Skeletal muscle cell (primary cell): ENCODE measurements at regions not wholly inside any gene's neighbourhood (a gene's known extent, or its start where the extent isn't known, plus 50 kb on each side); places are given as distances from the start of the nearest gene placed in this dataset.

ENCODE experiments used
- DNase-seq: peaks from one replicate; pipeline ENCODE4 v3.0.0-alpha.2; 2010; ENCODE audit warnings: low read depth
- H3K4me3 ChIP-seq: 2 replicates; pipeline ENCODE4 v1.5.1; 2011; ENCODE audit warnings: low read depth, mild to moderate bottlenecking, control low read depth, low read length, moderate library complexity

- DNase-seq = no peak
- H3K4me3 ChIP-seq = no peak overlapping the region
These were observed 1363.9 kb downstream of the MAT2B start for GRCh38 chr5:164869325-164869724.

GRCh38 chr5:164876793-164877192, 1371.4 kb downstream of the MAT2B start:
- DNase-seq = no peak
- H3K4me3 ChIP-seq = no peak overlapping the region

DNA sequence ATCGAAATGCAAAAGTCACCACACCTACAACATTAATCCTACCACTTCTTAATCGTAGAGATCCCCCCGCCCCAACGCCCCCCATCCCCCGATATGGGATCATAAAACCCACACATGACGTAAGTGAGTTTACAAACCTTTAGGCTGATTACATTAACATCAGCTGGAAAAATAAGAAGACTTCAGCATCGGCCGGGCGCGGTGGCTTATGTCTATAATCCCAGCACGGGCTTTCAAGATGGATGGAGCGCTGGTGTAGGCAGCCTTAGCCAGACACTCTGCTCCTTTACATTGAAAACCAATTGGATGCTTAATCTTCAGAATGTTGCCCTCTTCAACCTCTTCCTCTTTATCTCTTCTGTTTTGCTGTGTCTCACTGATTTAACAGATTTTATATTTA, 1376.0 kb downstream of the MAT2B start:
- DNase-seq = no peak
- no peak overlapping the region for H3K4me3 ChIP-seq

DNA sequence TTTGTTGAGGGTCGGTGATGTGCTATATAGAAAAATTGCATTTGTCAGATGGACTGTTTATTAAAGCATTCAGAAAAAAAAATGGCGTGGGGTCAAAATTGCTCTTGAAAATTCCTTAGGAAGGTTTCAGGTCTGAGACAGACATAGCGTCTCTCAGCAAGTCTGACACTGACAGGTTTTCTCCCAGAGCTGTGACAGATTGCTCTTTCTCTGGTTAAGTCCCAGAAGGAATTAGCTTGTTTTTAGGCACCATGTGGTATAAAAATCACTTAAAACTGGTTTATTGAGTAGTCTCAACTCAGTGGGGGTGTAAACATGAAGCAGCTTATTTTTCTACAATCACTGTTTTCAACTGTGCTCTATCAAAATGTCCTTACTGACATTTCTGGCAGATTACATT, 1379.8 kb downstream of the MAT2B start:
- no peak for DNase-seq
- no peak overlapping the region for H3K4me3 ChIP-seq

GRCh38 chr5:164893071-164893470, 1387.7 kb downstream of the MAT2B start:
- H3K4me3 ChIP-seq = no peak overlapping the region
- no peak for DNase-seq

- DNase-seq = no peak
- H3K4me3 ChIP-seq = no peak overlapping the region
These were observed 1393.3 kb downstream of the MAT2B start for GRCh38 chr5:164898705-164899104.

GRCh38 chr5:164909673-164910072, 1404.3 kb downstream of the MAT2B start:
- DNase-seq = no peak
- no peak overlapping the region for H3K4me3 ChIP-seq

DNA sequence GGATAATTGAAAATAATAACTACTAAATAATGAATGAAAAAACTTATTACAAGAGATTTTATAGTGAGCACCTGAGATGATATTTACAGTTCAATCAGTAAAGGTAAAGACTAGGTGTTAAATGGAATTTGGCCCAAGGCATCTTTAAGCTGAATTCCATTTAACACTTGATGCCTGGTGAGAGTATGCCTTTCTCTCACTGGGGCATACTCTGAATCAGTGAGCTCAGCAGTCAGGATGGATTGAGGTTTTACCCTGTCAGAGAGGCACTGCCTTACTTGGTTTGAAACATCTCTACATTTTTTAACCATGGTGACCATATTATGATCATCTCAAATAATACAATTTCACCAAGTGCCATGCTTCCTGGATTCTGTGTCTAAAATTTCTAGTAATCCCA, 1416.3 kb downstream of the MAT2B start:
- H3K4me3 ChIP-seq = no peak overlapping the region
- DNase-seq = no peak

GRCh38 chr5:164934039-164934438, 1428.6 kb downstream of the MAT2B start:
- DNase-seq = no peak
- no peak overlapping the region for H3K4me3 ChIP-seq

- H3K4me3 ChIP-seq = no peak overlapping the region
- DNase-seq = no peak
These were observed 1429.1 kb downstream of the MAT2B start for GRCh38 chr5:164934561-164934960.

GRCh38 chr5:164941132-164941531, 1435.7 kb downstream of the MAT2B start:
- no peak for DNase-seq
- no peak overlapping the region for H3K4me3 ChIP-seq

DNA sequence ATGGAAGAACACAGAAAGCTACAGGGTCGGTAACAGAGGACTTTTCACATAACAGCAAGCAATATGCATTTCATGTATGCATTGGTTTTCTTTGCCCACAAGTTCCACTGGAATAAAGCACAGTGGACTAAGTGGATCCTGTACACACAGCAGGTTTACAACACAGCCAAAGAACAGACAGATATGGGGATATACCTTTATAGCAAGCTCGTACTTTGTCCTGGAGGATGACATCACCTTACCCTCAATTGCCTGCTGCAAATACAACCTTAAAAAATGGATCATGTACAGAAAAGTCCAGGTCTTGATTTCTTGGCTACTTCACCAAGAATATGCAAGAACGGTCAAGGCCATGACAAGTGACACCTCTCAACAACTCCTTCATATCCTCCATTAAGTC, 1445.5 kb downstream of the MAT2B start:
- H3K4me3 ChIP-seq = no peak overlapping the region
- DNase-seq = no peak

GRCh38 chr5:164951570-164951969, 1446.2 kb downstream of the MAT2B start:
- DNase-seq = no peak
- no peak overlapping the region for H3K4me3 ChIP-seq

DNA sequence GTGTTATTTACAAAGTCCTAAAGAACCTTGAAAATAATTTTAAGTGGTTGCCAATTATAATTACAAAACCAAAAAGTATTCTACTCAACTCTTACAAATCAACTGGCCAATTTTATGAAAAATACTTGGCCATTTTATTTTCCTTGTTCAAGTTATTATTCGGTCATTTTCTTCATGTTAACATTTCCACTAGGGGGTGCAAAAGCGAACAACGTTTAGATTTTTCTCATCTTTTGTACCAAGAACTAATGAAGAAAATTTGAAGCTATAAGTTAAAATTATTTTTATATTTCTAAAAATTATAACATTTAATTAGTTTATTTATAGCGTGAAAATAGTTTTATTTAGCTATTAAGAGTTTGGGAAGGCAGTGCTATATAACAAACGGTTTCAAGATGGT, 1453.3 kb downstream of the MAT2B start:
- H3K4me3 ChIP-seq = no peak overlapping the region
- DNase-seq = no peak

- no peak overlapping the region for H3K4me3 ChIP-seq
- no peak for DNase-seq
These were observed 1454.3 kb downstream of the MAT2B start for GRCh38 chr5:164959761-164960160.

GRCh38 chr5:164962329-164962961, 1457.0 kb downstream of the MAT2B start:
- no peak for DNase-seq
- no peak overlapping the region for H3K4me3 ChIP-seq

GRCh38 chr5:164966611-164967010, 1461.2 kb downstream of the MAT2B start:
- no peak for DNase-seq
- H3K4me3 ChIP-seq = no peak overlapping the region

- DNase-seq = no peak
These were observed 1461.9 kb downstream of the MAT2B start for GRCh38 chr5:164967354-164967753.

GRCh38 chr5:164972973-164973372, 1467.6 kb downstream of the MAT2B start:
- no peak overlapping the region for H3K4me3 ChIP-seq
- DNase-seq = no peak

More at GRCh38 chr5:164967354-164967753, 1461.9 kb downstream of the MAT2B start:
- no peak overlapping the region for H3K4me3 ChIP-seq

DNA sequence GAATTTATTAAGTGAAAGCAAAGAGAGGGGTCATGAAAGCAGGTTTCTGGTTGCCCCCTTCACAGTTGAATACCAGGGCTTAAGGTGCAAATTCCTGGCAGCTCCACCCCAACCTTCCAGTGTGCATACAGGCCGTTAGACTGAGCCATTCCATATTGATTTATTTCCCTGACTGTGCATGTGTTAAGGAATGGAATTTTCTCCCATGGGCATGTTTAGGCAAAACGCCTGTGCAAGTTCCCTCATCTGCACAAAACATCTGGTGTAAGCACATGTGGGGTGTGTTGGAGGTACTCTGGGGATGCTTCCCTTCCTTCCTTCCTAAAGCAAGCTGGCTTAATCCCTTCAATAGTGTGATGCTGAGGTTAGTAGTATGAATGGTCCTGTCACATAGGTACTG, 1470.6 kb downstream of the MAT2B start:
- DNase-seq = no peak

GRCh38 chr5:164980480-164980879, 1475.1 kb downstream of the MAT2B start:
- H3K4me3 ChIP-seq = no peak overlapping the region
- DNase-seq = no peak

More for the DNA sequence above, 1470.6 kb downstream of the MAT2B start:
- no peak overlapping the region for H3K4me3 ChIP-seq

- DNase-seq = no peak
- no peak overlapping the region for H3K4me3 ChIP-seq
These were observed 1492.7 kb downstream of the MAT2B start for GRCh38 chr5:164998142-164998541.
